Nephron progenitor cell (in vitro differentiated cells): ENCODE measurements at regions not wholly inside any gene's neighbourhood (a gene's known extent, or its start where the extent isn't known, plus 50 kb on each side); places are given as distances from the start of the nearest gene placed in this dataset.

Experiments used
- DNase-seq: peaks from one replicate; pipeline ENCODE4 v3.0.0; 2021
- H3K27ac Mint-ChIP-seq: 2 replicates; pipeline ENCODE4 v1.8.0; 2021; ENCODE audit warnings: mild to moderate bottlenecking, moderate library complexity, mixed read lengths
- H3K27me3 Mint-ChIP-seq: 2 replicates; pipeline ENCODE4 v1.8.0; 2021; ENCODE audit warnings: mild to moderate bottlenecking, low read depth, mixed read lengths; ENCODE audit not compliant: poor library complexity
- H3K36me3 Mint-ChIP-seq: 2 replicates; pipeline ENCODE4 v1.8.0; 2021; ENCODE audit warnings: low read depth, mixed read lengths
- H3K4me1 Mint-ChIP-seq: 2 replicates; pipeline ENCODE4 v1.8.0; 2021; ENCODE audit warnings: mixed read lengths
- H3K4me3 Mint-ChIP-seq: 2 replicates; pipeline ENCODE4 v1.8.0; 2021; ENCODE audit warnings: mild to moderate bottlenecking, moderate library complexity, mixed read lengths
- H3K9me3 Mint-ChIP-seq: 2 replicates; pipeline ENCODE4 v1.8.0; 2021; ENCODE audit warnings: mild to moderate bottlenecking, moderate library complexity, mixed read lengths
- TF ChIP-seq, protein P1 (sequence below): fragments of 200-600 bp; sonication (generic); IDR thresholded peaks from 2 replicates; pipeline ENCODE4 v1.5.0; 2021; ENCODE audit warnings: antibody characterized with exemption

DNA sequence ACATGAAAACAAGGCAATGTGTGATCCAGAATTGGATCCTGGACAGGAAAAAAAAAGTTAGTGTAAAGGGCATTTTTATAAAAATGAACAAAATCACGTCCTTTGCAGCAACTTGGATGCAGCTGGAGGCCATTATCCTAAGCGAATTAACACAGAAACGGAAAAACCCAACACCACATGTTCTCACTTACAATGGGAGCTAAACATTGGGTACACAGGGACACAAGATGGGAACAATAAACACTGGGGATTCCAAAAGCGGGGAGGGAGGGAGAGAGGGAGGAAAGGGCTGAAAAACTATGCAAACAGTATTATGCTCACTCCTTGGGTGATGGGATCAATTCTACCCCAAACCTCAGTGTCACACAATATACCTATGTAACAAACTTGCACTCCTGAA, 91.4 kb upstream of the BTBD3 start:
- peaks cover 5% of the 10 kb centered on the region for H3K9me3 Mint-ChIP-seq
- no peak overlapping the region for H3K27ac Mint-ChIP-seq
- peaks cover 13% of the 10 kb centered on the region for H3K4me1 Mint-ChIP-seq
- H3K36me3 Mint-ChIP-seq = no peaks in the 10 kb centered on the region
- peaks cover 4% of the 10 kb centered on the region for H3K27me3 Mint-ChIP-seq
- no peak overlapping the region for H3K4me3 Mint-ChIP-seq
- no peak for DNase-seq
- TF ChIP-seq, protein P1, sequence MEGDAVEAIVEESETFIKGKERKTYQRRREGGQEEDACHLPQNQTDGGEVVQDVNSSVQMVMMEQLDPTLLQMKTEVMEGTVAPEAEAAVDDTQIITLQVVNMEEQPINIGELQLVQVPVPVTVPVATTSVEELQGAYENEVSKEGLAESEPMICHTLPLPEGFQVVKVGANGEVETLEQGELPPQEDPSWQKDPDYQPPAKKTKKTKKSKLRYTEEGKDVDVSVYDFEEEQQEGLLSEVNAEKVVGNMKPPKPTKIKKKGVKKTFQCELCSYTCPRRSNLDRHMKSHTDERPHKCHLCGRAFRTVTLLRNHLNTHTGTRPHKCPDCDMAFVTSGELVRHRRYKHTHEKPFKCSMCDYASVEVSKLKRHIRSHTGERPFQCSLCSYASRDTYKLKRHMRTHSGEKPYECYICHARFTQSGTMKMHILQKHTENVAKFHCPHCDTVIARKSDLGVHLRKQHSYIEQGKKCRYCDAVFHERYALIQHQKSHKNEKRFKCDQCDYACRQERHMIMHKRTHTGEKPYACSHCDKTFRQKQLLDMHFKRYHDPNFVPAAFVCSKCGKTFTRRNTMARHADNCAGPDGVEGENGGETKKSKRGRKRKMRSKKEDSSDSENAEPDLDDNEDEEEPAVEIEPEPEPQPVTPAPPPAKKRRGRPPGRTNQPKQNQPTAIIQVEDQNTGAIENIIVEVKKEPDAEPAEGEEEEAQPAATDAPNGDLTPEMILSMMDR = no peak

DNA sequence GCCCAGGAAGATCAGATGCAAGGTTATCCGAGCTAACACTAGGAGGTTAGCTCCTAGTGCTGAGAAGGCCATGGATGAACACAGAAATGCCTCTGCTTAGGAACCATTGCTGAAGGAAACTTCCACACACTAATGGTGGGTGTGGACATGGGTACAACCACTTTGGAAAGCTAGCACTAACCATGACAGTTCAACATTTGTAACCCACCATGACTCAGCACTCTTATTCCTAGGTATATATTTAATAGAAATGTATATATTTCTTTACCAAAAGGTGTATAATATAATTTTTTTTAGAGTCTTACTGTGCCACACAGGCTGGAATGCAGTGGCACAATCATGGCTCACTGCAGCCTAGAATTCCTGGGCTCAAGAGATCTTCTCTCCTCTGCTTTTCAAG, 85.3 kb upstream of the BTBD3 start:
- Mint-ChIP-seq H3K4me1 (peaks cover 13% of the 10 kb centered on the region), H3K9me3 (peaks cover 10% of the 10 kb centered on the region), H3K27ac (no peak overlapping the region), H3K36me3 (no peaks in the 10 kb centered on the region), H3K27me3 (peaks cover 10% of the 10 kb centered on the region), H3K4me3 (no peak overlapping the region)
- no peak for DNase-seq
- TF ChIP-seq, protein P1 = no peak

DNA sequence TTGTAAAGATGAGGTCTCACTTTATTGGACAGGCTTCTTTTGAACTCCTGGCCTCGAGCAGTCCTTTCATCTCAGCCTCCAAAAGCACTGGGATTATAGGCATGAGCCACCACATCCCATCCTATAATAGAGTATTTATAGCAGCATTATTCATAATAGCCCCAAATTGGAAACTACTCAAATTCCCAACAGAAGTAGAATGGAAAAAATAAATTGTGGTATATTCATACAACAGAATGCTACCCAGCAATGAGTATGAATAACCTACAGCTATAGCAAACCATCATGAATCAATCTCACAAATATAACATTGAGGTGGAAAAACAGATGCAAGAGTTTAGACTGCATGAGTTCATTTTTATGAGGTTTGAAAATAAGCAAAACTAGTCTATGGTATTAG, 84.8 kb upstream of the BTBD3 start:
- Mint-ChIP-seq H3K4me1 (peaks cover 13% of the 10 kb centered on the region), H3K36me3 (no peaks in the 10 kb centered on the region), H3K27ac (no peak overlapping the region), H3K27me3 (peaks cover 10% of the 10 kb centered on the region), H3K4me3 (no peak overlapping the region), H3K9me3 (peaks cover 10% of the 10 kb centered on the region)
- TF ChIP-seq, protein P1 = no peak
- no peak for DNase-seq

DNA sequence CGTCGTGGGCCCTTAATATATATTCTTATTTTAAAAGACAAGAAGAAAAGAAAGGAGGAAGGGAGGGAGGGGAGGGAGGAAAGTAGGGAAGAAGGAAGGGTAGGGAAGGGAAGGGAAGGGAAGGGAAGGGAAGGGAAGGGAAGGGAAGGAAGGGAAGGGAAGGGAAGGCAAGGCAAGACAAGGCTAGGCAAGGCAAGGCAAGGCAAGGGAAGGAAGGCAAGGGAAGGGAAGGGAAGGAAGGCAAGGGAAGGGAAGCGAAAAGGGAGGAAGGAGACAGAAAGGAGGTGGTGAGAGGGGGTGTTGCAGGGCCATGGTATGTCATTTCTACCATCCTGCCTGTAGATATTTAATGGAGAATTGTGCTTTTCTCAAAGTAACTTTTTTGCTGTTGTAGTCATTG, 83.9 kb upstream of the BTBD3 start:
- no peak overlapping the region for H3K4me3 Mint-ChIP-seq
- peaks cover 10% of the 10 kb centered on the region for H3K9me3 Mint-ChIP-seq
- H3K4me1 Mint-ChIP-seq = peaks cover 6% of the 10 kb centered on the region
- H3K27me3 Mint-ChIP-seq = peaks cover 6% of the 10 kb centered on the region
- H3K36me3 Mint-ChIP-seq = no peaks in the 10 kb centered on the region
- no peak overlapping the region for H3K27ac Mint-ChIP-seq
- no peak for DNase-seq
- TF ChIP-seq, protein P1 = no peak

DNA sequence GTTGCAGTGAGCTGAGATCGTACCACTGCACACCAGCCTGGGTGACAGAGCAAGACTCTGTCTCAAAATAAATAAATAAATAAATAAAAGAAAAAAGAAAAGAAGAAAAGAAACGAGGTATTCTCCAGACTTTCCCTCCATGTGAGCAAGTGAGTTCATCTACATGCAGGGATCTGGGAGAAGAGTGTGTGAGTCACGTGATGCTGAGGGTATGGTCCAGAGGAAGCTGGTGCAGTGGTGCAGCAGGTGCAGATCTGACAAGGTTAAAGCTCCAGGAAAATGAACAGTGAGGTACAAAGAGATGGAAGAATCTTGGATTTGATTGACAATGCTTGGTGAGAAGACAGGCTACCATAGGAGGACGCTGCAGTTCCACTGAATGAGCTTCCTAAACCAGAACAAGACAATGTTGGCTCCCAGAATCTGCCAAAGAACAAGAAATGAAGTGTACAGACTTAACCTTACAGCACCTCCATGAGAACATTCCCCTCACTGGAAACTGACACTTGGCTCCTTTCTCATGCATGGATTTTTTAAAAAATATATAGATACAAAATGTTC, 79.5 kb upstream of the BTBD3 start:
- Mint-ChIP-seq H3K4me3 (no peak overlapping the region), H3K27me3 (peaks cover 6% of the 10 kb centered on the region), H3K9me3 (peaks cover 7% of the 10 kb centered on the region), H3K27ac (no peak overlapping the region), H3K4me1 (no peaks in the 10 kb centered on the region), H3K36me3 (no peaks in the 10 kb centered on the region)
- TF ChIP-seq, protein P1 = no peak
- no peak for DNase-seq

DNA sequence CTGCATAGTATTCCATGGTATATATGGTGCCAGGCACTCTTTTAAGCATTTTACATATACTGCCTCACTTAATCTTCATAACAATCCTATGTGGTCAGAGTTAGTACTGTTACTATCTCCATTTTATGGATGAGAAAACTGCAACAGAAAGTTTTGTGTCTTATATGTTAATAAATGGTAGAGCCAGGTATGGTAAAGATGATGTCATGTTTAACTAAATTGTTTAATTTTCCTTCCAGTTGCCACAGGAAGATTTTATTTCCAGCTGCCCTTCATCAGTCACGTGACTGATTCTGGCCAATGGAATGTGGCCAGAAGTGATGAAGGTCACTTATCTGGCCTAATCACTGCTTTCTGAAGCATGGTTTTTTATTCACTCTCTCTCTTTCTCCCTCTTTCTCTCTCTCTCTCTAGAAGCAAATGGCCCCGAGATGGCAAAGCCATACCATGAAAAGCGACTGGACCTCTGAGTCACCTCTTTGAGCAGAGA, 75.7 kb upstream of the BTBD3 start:
- Mint-ChIP-seq H3K4me3 (no peak overlapping the region), H3K9me3 (peaks cover 7% of the 10 kb centered on the region)

More for the DNA sequence above, 75.7 kb upstream of the BTBD3 start:
- no peak overlapping the region for H3K27ac Mint-ChIP-seq
- TF ChIP-seq, protein P1 = no peak
- H3K27me3 Mint-ChIP-seq = peaks cover 3% of the 10 kb centered on the region
- peaks cover 12% of the 10 kb centered on the region for H3K4me1 Mint-ChIP-seq
- H3K36me3 Mint-ChIP-seq = no peaks in the 10 kb centered on the region
- no peak for DNase-seq
